GM12873 (cell line): ENCODE measurements at regions not wholly inside any gene's neighbourhood (a gene's known extent, or its start where the extent isn't known, plus 50 kb on each side); places are given as distances from the start of the nearest gene placed in this dataset.

Source experiments
- CTCF ChIP-seq: IDR thresholded peaks from 2 replicates; pipeline ENCODE4 v1.5.1; 2012; ENCODE audit warnings: low read depth, mild to moderate bottlenecking, moderate library complexity, low read length, control low read depth; ENCODE audit not compliant: insufficient read depth; ENCODE audit errors: missing control alignments

- TF ChIP-seq CTCF, result no peak
Measured at GRCh38 chr12:114504311-114504710, 98.4 kb upstream of the TBX5 start.

DNA sequence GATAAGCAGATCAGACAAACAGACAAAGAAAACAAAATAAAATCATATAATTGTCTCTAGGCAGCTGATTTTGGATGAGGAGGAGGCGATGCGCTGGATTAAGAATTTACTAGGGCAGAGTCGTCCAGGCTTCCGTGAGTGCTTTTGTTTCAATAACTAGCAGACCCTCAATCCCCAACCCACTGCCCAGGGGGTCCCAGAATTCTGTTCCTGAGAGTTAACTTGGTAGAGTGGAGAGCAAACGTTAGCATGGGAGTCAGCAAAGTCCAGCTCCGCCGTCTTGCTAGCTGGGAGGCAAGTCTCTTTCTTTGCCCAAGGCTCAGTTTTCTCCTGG lies 95.5 kb upstream of the TBX5 start:
- TF ChIP-seq CTCF, result no peak

GRCh38 chr12:114500775-114501473 lies 95.0 kb upstream of the TBX5 start:
- no peak for TF ChIP-seq CTCF

DNA sequence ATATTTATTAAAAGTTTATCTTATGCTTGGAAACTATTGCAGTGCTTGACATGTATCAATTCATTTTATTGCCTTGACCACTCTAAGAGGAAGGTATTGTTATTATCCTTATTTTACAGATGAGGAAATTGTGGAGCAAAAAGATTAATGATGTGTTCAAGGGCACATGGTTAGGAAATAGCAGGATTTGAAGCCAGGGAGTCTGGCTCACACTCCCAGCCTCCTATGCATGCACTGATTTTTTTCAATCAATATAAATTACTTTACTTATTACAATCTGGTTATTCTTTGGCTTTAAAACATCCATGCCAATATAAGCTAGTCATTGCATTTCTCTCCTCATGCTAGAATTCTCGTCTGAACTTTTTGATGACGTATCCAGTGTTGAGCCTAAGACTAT lies 94.2 kb upstream of the TBX5 start:
- no peak for TF ChIP-seq CTCF

GRCh38 chr12:114499338-114499737 lies 93.4 kb upstream of the TBX5 start:
- TF ChIP-seq CTCF, result no peak

- TF ChIP-seq CTCF, result no peak
Measured at GRCh38 chr12:114491916-114492315, 86.0 kb upstream of the TBX5 start.

- TF ChIP-seq CTCF, result no peak
Measured at GRCh38 chr12:114483996-114484395, 78.1 kb upstream of the TBX5 start.
